Gastrocnemius medialis (tissue), 4 donors: ENCODE measurements at regions not wholly inside any gene's neighbourhood (a gene's known extent, or its start where the extent isn't known, plus 50 kb on each side); places are given as distances from the start of the nearest gene placed in this dataset.

Experiments
- ATAC-seq, 2 donors: fragments of 150-250 bp; one replicate each; pipeline ENCODE4 v1.9.1; 2016
- DNase-seq, 2 donors: peaks; one replicate each; pipeline ENCODE4 v3.0.0-alpha.2; 2019
- H3K27ac ChIP-seq, 4 donors: fragments of 200-600 bp; sonication (generic); 1 replicate in 1 of 4; 2 replicates in 3 of 4; pipeline ENCODE4 v1.5.1; 2016 to 2018; ENCODE audit warnings: mild to moderate bottlenecking in 2 of 4, moderate library complexity in 1 of 4
- H3K27me3 ChIP-seq, 3 donors: fragments of 200-600 bp; sonication (generic) in 2 of 3; 1 replicate in 1 of 3; 2 replicates in 2 of 3; pipeline versions ENCODE4 v1.5.1 to v1.6.0; 2016 to 2019; ENCODE audit warnings: mild to moderate bottlenecking in 1 of 3, moderate library complexity in 1 of 3
- H3K36me3 ChIP-seq, 2 donors: fragments of 200-600 bp; sonication (generic) in 1 of 2; one replicate each; pipeline ENCODE4 v1.5.1; 2017 to 2018
- H3K4me1 ChIP-seq, 2 donors: fragments of 200-600 bp; sonication (generic) in 1 of 2; one replicate each; pipeline ENCODE4 v1.5.1; 2016 to 2017; ENCODE audit warnings: mild to moderate bottlenecking in 2 of 2
- H3K4me3 ChIP-seq, 4 donors: fragments of 200-600 bp; sonication (generic) in 3 of 4; 1 replicate in 1 of 4; 2 replicates in 3 of 4; pipeline ENCODE4 v1.5.1; 2016 to 2019; ENCODE audit warnings: mild to moderate bottlenecking in 2 of 4
- H3K9me3 ChIP-seq, 3 donors: fragments of 200-600 bp; sonication (generic) in 2 of 3; 1 replicate in 1 of 3; 2 replicates in 2 of 3; pipeline ENCODE4 v1.5.1; 2016 to 2019
- POLR2A ChIP-seq, 2 donors: fragments of 450-650 bp; IDR thresholded peaks; one replicate each; pipeline ENCODE4 v1.6.1; 2017; ENCODE audit warnings: antibody characterized with exemption in 2 of 2, mild to moderate bottlenecking in 2 of 2, moderate library complexity in 2 of 2
- in situ Hi-C, 4 donors: fragments of 200-750 bp; cut with MboI; loops; one replicate each; pipeline versions ENCODE4 v1.15.0 to v1.8.0; 2017; ENCODE audit warnings: low sequenced_read_pairs in 4 of 4
- intact Hi-C: fragments of 100-400 bp; cut with DNase I; formaldehyde crosslinking; loops from one replicate; pipeline ENCODE4 v1.15.1; 2023; ENCODE audit warnings: low total_unique reads
- TF ChIP-seq, protein P1 (sequence below), 5 experiments: fragments of 450-650 bp in 3 of 5; fragments of 200-600 bp in 2 of 5; sonication (generic) in 2 of 5; IDR thresholded peaks in 4 of 5; conservative IDR thresholded peaks in 1 of 5; 1 replicate in 4 of 5; 2 replicates in 1 of 5; pipeline ENCODE4 v1.5.1; 2016 to 2019; ENCODE audit warnings: antibody characterized with exemption in 5 of 5, mild to moderate bottlenecking in 3 of 5, moderate library complexity in 3 of 5

DNA sequence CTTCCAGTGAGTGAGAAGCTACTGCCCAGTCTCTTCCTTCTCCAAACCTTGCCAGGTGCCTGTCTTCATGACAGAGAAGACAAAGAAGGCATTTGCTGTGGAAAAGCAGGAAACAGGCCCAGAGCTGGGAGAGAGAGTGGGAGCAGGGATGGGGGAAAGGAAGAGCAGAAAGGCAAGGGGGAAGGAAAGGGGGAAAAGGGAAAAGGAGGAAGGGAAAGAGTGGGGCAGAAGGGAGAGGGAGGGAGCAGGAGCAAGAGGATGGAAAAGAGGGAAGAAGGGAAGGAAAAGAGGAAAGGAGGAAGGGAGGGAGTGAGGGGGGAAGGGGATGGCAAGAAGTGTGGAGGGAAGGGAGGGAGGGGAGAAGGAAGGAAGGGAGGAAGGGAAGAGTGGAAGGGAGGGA lies 121.2 kb upstream of the LINGO1 start:
- intact Hi-C loops = no loop called here
- in situ Hi-C loops = no loop called here
- no peaks in the 10 kb centered on the region for H3K27me3 ChIP-seq
- no peaks in the 10 kb centered on the region for H3K36me3 ChIP-seq
- H3K4me1 ChIP-seq = no peaks in the 10 kb centered on the region
- H3K9me3 ChIP-seq = no peaks in the 10 kb centered on the region
- TF ChIP-seq, protein P1, sequence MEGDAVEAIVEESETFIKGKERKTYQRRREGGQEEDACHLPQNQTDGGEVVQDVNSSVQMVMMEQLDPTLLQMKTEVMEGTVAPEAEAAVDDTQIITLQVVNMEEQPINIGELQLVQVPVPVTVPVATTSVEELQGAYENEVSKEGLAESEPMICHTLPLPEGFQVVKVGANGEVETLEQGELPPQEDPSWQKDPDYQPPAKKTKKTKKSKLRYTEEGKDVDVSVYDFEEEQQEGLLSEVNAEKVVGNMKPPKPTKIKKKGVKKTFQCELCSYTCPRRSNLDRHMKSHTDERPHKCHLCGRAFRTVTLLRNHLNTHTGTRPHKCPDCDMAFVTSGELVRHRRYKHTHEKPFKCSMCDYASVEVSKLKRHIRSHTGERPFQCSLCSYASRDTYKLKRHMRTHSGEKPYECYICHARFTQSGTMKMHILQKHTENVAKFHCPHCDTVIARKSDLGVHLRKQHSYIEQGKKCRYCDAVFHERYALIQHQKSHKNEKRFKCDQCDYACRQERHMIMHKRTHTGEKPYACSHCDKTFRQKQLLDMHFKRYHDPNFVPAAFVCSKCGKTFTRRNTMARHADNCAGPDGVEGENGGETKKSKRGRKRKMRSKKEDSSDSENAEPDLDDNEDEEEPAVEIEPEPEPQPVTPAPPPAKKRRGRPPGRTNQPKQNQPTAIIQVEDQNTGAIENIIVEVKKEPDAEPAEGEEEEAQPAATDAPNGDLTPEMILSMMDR (IDR thresholded peaks at IDR 0.05 in 4 of 5, conservative IDR thresholded peaks at IDR 0.05 in 1 of 5) = no peak
- TF ChIP-seq POLR2A (IDR thresholded peaks at IDR 0.05) = no peak
- H3K4me3 ChIP-seq = no peak overlapping the region
- no peak overlapping the region for H3K27ac ChIP-seq
- no peak for ATAC-seq
- DNase-seq = no peak

DNA sequence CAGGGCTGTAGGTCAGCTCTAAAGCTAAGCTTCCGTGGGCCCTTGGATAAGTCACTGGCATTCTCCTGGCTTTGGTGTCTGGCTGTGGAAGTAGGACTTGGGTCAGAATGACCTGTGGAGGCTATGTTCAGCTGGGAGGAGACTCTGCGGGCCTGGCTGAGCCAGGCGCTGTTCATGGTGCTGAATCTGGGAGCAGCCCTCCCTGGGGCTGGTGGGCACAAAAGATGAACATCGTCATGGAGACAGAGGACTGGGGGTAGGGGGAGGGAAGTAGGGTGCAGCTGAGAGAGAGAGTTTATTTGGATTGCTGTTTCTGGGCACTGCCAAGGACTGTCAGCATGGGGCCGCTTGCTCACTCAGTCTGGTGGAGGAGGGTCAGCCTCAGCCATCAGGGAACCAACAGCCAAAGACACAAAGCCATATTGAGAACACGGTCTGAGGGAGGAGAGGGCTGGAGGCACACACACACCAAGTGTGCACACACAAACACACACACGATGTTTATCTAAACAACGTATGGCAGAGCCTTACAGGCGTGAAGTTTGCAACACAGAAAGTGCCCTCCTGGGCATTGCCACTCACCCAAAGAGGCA lies 120.7 kb upstream of the LINGO1 start:
- Histone ChIP-seq H3K27ac (no peak overlapping the region), H3K27me3 (no peaks in the 10 kb centered on the region), H3K4me1 (no peaks in the 10 kb centered on the region), H3K4me3 (no peak overlapping the region), H3K36me3 (no peaks in the 10 kb centered on the region), H3K9me3 (no peaks in the 10 kb centered on the region)
- ATAC-seq (no peak), DNase-seq (no peak)
- intact Hi-C loops (no loop called here), in situ Hi-C loops (no loop called here)
- TF ChIP-seq, protein P1 (IDR thresholded peaks at IDR 0.05 in 4 of 5, conservative IDR thresholded peaks at IDR 0.05 in 1 of 5) = no peak
- TF ChIP-seq POLR2A (IDR thresholded peaks at IDR 0.05) = no peak

DNA sequence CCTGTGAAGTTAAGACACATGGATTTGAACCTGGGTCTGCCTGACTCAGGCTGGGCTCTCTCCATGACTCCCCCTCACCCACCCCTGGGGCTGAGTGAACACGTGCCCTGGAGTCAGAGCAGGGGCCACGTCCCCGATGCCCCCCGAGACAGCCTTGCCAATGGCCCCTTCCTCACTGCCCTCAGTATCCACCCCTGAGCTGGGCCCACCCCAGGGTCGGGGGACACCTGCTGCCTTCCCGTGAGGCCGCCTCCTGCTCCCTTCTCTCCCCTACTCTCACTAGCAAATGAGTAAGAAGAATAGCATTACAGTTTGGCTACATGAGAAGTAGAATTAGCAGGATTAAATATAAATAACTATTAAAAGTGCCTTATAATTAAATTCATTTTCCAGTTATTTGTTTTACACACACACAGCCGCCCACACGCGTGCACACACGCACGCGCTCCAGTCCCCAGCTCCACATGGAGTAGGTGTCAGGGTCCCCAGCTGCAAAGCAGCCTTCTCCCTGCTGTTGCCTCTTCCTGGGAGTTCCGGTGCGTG lies 117.4 kb upstream of the LINGO1 start:
- H3K27ac ChIP-seq = no peak overlapping the region
- no peak overlapping the region for H3K4me3 ChIP-seq
- no peak for DNase-seq
- H3K27me3 ChIP-seq = no peaks in the 10 kb centered on the region
- intact Hi-C loops (no loop called here), in situ Hi-C loops (no loop called here)
- no peaks in the 10 kb centered on the region for H3K4me1 ChIP-seq
- TF ChIP-seq POLR2A (IDR thresholded peaks at IDR 0.05) = no peak
- TF ChIP-seq, protein P1 (IDR thresholded peaks at IDR 0.05 in 4 of 5, conservative IDR thresholded peaks at IDR 0.05 in 1 of 5) = no peak
- no peaks in the 10 kb centered on the region for H3K36me3 ChIP-seq
- ATAC-seq = no peak
- no peaks in the 10 kb centered on the region for H3K9me3 ChIP-seq

DNA sequence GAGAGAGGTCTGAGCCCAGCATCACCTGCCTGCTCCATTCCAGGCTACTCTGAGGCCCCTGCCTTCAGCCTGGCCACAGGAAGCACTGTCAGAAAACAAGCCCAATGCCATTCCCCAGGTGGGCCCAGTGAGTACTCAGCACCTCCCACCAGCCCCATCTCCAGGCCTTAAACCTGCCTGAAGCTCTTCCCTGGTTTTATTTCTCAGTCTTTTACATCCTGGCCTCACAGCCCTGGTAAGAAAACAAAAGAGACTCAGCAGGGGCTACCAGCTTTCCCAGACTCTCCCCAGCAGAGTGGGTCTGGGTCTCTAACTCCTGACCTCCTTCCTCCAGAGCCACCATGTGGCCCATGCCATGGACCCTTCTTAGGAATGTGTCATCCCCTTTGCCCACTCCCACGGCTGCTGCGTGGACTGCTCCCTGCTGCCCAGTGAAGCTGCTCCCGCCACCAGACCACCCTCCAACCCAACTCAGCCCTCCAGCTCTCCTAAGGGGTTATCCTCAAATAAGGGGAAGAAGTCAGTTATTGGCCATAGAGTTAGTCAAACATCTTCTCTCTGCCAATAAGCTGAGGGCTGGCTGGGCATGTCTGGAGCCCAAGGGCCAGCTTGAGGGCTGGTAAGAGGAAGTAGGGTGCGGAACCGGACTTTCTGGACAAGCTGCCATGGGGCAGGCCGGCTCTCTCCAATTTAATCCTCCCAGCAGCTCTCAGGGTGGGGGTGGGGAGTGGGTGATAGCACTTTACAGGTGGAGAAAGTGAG lies 116.7 kb upstream of the LINGO1 start:
- intact Hi-C loops = no loop called here
- no peak for ATAC-seq
- TF ChIP-seq, protein P1 (IDR thresholded peaks at IDR 0.05 in 4 of 5, conservative IDR thresholded peaks at IDR 0.05 in 1 of 5) = no peak
- no peak for TF ChIP-seq POLR2A (IDR thresholded peaks at IDR 0.05)
- no peaks in the 10 kb centered on the region for H3K36me3 ChIP-seq
- in situ Hi-C loops = no loop called here
- no peak for DNase-seq
- H3K4me1 ChIP-seq = no peaks in the 10 kb centered on the region
- no peak overlapping the region for H3K4me3 ChIP-seq
- H3K27me3 ChIP-seq = no peaks in the 10 kb centered on the region
- no peaks in the 10 kb centered on the region for H3K9me3 ChIP-seq
- H3K27ac ChIP-seq = no peak overlapping the region
